Testis (tissue), 2 donors: ENCODE measurements at regions not wholly inside any gene's neighbourhood (a gene's known extent, or its start where the extent isn't known, plus 50 kb on each side); places are given as distances from the start of the nearest gene placed in this dataset.
A peak's percentile ranks its signal among the peaks of the same experiment; 100 is the strongest.

ENCODE experiments used
- DNase-seq: peaks from one replicate; pipeline ENCODE4 v3.0.0-alpha.2; 2019
- H3K27ac ChIP-seq, 2 donors: fragments of 200-600 bp; sonication (generic); one replicate each; pipeline ENCODE4 v1.5.1; 2019
- H3K27me3 ChIP-seq: fragments of 200-600 bp; sonication (generic); one replicate; pipeline ENCODE4 v1.5.1; 2019
- H3K36me3 ChIP-seq: fragments of 200-600 bp; sonication (generic); one replicate; pipeline ENCODE4 v1.5.1; 2017; ENCODE audit warnings: low read depth; ENCODE audit errors: missing control alignments
- H3K4me1 ChIP-seq: fragments of 200-600 bp; sonication (generic); one replicate; pipeline ENCODE4 v1.5.1; 2019
- H3K4me3 ChIP-seq, 2 donors: fragments of 200-600 bp; sonication (generic); one replicate each; pipeline ENCODE4 v1.5.1; 2017 to 2019
- H3K9me3 ChIP-seq: fragments of 200-600 bp; sonication (generic); one replicate; pipeline ENCODE4 v1.5.1; 2017
- POLR2A ChIP-seq: fragments of 450-650 bp; IDR thresholded peaks from one replicate; pipeline ENCODE4 v1.6.1; 2017; ENCODE audit warnings: antibody characterized with exemption, mild to moderate bottlenecking, moderate library complexity
- WGBS, 2 donors: methylation state at CpG; one replicate each; pipeline ENCODE4 v1.1.5; 2018; 5-methylcytosine and 5-hydroxymethylcytosine counted together
- intact Hi-C: fragments of 100-400 bp; cut with DNase I; formaldehyde crosslinking; loops from one replicate; pipeline ENCODE4 v1.15.1; 2023; ENCODE audit warnings: low total_unique reads
- TF ChIP-seq, protein P1 (sequence below), 3 experiments: fragments of 450-650 bp in 2 of 3; fragments of 200-600 bp in 1 of 3; sonication (generic) in 1 of 3; IDR thresholded peaks; one replicate each; pipeline ENCODE4 v1.5.1; 2016 to 2019; ENCODE audit warnings: antibody characterized with exemption in 3 of 3, mild to moderate bottlenecking in 2 of 3, moderate library complexity in 1 of 3

DNA sequence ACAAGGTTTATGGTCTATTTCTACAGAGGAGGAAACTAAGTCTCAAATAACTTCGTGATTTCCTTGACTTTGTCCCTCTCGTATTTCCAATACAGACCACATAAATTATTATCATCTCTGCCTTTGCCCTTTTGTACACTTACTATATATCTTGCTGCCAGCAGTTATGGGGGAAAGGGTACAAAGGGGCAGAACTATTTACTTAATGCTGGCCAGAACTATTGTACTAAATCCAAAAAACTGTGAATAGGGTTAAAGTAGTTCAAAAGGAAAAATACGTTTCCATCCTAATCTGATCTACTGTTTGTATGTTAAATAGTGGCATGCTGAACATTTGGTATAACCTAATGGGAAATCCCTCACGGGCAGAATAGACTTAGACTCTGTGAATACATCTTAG lies 537.3 kb upstream of the SEMA6D start:
- TF ChIP-seq, protein P1, sequence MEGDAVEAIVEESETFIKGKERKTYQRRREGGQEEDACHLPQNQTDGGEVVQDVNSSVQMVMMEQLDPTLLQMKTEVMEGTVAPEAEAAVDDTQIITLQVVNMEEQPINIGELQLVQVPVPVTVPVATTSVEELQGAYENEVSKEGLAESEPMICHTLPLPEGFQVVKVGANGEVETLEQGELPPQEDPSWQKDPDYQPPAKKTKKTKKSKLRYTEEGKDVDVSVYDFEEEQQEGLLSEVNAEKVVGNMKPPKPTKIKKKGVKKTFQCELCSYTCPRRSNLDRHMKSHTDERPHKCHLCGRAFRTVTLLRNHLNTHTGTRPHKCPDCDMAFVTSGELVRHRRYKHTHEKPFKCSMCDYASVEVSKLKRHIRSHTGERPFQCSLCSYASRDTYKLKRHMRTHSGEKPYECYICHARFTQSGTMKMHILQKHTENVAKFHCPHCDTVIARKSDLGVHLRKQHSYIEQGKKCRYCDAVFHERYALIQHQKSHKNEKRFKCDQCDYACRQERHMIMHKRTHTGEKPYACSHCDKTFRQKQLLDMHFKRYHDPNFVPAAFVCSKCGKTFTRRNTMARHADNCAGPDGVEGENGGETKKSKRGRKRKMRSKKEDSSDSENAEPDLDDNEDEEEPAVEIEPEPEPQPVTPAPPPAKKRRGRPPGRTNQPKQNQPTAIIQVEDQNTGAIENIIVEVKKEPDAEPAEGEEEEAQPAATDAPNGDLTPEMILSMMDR (IDR thresholded peaks at IDR 0.05) = no peak
- no peak for TF ChIP-seq POLR2A
- Histone ChIP-seq H3K9me3 (no peaks in the 10 kb centered on the region), H3K27ac (no peak overlapping the region), H3K27me3 (no peaks in the 10 kb centered on the region), H3K4me1 (peaks cover 4% of the 10 kb centered on the region), H3K36me3 (no peaks in the 10 kb centered on the region), H3K4me3 (no peak overlapping the region)
- WGBS, 2 donors = 56 to 58% methylated on average over 4 of the region's 4 CpGs
- intact Hi-C loops = no loop called here
- no peak for DNase-seq

DNA sequence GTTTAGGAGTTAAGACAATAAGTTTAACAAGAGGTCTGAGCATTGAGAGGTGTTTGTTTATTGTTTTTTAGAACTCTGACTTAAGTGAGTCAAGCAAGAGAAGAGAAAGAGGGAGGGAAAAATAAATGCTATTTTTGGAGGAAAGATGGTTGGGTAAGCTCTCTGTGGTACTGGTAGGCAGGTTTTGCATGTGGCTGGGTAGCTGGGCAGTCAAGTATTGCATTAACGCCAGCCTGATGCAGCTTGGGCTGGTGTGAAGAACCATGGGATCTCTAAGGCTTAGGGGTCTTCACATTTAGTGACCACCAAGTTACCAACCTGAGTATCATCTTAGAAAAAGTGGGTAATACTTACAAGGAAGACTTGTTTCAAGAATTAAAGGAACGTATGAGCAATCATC lies 534.5 kb upstream of the SEMA6D start:
- whole genome bisulfite sequencing, 2 donors = 52 to 57% methylated on average over 2 of the region's 2 CpGs
- Histone ChIP-seq H3K9me3 (no peaks in the 10 kb centered on the region), H3K4me3 (no peak overlapping the region), H3K27me3 (no peaks in the 10 kb centered on the region), H3K4me1 (peaks cover 4% of the 10 kb centered on the region), H3K36me3 (no peaks in the 10 kb centered on the region), H3K27ac (no peak overlapping the region)
- DNase-seq = no peak
- TF ChIP-seq, protein P1 (IDR thresholded peaks at IDR 0.05) = no peak
- no peak for TF ChIP-seq POLR2A
- intact Hi-C loops = no loop called here

DNA sequence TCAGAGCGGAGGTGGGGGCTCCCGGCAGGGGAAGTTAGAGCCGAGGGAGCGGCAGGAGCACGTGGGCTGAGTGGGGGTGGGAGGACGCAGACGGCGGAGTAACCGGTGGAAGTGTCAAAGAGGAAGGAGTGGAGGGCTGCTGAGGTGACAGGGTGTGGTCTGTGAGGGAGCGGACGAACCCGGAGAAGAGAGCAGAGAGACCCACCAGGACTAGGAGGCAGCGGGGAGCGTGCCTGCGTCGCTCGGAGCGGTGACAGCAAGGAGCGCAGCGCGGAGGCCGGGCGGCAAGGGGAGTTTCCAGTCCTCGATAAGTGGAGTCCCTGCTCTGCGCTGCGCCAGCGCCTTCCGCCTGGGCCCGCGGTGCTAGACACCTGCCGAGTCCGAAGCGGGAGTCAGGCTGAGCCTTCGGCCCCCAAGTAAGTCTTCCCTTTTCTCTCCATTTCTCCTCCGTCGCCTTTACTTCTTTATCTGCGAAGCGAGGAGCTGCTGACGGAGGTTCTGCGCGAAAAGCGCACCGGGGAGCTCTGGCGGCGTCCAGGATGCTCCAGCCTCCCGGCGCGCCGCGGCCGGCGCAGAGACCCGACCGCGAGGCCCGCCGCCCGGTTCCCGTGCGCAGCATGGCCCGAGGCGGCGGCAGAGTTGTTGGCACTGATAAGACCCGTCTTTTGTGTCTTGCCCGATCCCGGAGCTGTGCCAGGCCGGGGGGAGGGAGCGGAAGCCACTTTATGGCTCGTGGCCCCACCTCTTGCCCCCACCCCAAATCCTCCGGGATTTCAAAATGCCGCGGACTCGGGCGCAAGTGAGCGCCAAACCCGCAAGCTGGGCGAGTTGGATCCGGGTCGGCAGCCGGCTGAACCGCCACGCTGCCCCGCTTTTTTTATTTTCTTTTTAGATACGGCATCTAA lies 533.0 kb upstream of the SEMA6D start:
- TF ChIP-seq, protein P1 (IDR thresholded peaks at IDR 0.05) = no peak
- TF ChIP-seq POLR2A = no peak
- WGBS, 2 donors = 1% methylated on average over 69 to 78 of the region's 84 CpGs
- no peaks in the 10 kb centered on the region for H3K27me3 ChIP-seq
- DNase-seq = peak; percentile 62
- peaks cover 4% of the 10 kb centered on the region for H3K4me1 ChIP-seq
- peak overlapping the region; percentile 7 to 28 for H3K27ac ChIP-seq
- no peaks in the 10 kb centered on the region for H3K36me3 ChIP-seq
- H3K9me3 ChIP-seq = no peaks in the 10 kb centered on the region
- peak overlapping the region; percentile 51 to 61 for H3K4me3 ChIP-seq
- intact Hi-C loops = no loop called here

DNA sequence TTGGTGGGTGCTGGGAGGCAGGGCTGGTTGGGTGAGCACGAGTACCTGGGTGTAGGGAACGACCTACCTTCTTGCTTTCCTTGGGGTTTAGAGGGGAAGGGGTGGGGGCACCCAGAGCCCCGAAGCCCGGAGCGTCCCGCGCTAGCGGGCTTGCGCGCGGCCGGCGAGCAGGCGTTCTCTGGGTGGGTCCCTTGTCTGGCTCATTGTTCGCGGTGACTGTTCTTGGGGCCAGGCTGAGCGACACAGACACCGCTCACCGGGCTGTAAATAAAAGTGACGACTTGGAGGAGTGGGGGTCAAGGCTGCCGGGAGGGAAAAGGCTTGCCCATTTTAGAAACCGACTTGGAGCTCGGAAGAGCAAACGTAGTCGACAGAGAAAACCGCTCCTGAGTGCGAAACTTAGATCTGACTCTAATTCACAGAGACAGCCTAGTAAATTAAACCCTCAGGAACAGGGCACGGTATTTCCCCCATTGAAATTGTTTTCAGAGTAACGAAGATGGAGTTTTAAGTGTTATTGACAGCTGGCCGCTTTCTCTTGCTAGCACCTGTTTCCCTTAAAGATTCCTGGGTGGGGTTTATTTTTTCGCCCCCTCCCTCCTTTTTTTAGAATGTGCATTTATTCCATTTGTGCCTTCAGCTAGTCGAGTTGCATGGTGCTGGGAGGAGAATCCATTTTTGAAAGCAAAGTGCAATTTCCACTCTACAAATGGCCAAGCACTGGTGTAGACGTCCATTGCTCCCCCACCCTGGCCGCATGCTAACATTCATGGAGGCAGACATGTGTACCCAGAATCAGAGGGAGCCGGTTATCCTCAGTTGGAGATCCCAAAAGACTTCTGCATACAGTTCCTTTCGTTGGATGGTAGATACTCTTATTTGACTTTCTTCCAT lies 532.1 kb upstream of the SEMA6D start:
- peak overlapping the region; percentile 7 to 28 for H3K27ac ChIP-seq
- WGBS, 2 donors = 7 to 9% methylated on average over 18 to 36 of the region's 36 CpGs
- H3K36me3 ChIP-seq = no peaks in the 10 kb centered on the region
- H3K9me3 ChIP-seq = no peaks in the 10 kb centered on the region
- no peak for TF ChIP-seq POLR2A
- TF ChIP-seq, protein P1 (IDR thresholded peaks at IDR 0.05) = no peak
- peaks cover 4% of the 10 kb centered on the region for H3K4me1 ChIP-seq
- intact Hi-C loops = no loop called here
- peak overlapping the region; percentile 51 to 61 for H3K4me3 ChIP-seq
- no peaks in the 10 kb centered on the region for H3K27me3 ChIP-seq
- DNase-seq = peak; percentile 19
